Right ventricle myocardium superior (tissue), 1 donor: ENCODE measurements at regions not wholly inside any gene's neighbourhood (a gene's known extent, or its start where the extent isn't known, plus 50 kb on each side); places are given as distances from the start of the nearest gene placed in this dataset.
"Not testable (repeated sequence)": the region's sequence is repeated elsewhere in the genome, so short reads cannot be mapped to it uniquely, and the experiment has no call there.

ENCODE experiments used
- ATAC-seq: fragments of 200-7000 bp; cut with Tn5 transposase; one replicate; pipeline ENCODE4 v1.9.1; 2020; ENCODE audit warnings: mild to moderate bottlenecking; ENCODE audit not compliant: poor library complexity
- DNase-seq: peaks from one replicate; pipeline ENCODE4 v3.0.0-alpha.2; 2020
- intact Hi-C: fragments of 100-400 bp; cut with DNase I; formaldehyde crosslinking; loops from one replicate; pipeline ENCODE4 v1.11.2; 2022
- donor health status: DM: no; HTN: yes; CAD: no; lungs with severe emphysema.

DNA sequence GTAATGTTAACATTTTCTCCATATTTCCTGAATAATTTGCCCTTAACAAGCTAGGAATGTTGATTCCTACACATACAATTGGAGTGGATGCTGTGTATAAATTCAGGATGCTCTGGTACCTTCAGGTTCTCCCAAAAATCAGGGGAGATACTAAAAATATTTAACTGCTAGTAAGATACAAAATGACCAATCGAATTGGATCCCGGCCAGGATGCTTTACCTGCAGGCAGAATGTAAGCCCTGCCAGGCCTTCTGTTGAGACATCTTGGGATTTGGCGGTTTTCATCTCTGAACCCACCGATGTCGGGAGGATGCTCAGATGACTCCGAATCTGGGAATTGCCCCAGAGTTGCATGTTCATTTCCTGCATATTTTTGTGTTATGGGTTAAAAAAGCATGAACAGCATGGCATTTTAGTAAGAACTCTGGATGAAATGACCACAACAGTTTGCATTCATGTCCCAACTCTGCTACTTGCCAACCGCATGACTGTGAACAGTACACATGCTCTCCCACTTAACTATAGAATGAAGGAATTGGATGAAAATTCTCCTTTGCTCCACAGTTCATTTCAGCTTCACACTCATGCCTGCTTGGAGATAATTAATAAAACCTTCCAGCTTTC, 241.4 kb upstream of the TBL1XR1 start:
- intact Hi-C loops, result no loop called here
- DNase-seq (no peak), ATAC-seq (no peak)

- ATAC-seq, result no peak
- DNase-seq, result no peak
- intact Hi-C loops, result no loop called here
These were observed 242.5 kb upstream of the TBL1XR1 start for GRCh38 chr3:177439694-177440269.

GRCh38 chr3:177440456-177441104, 243.3 kb upstream of the TBL1XR1 start:
- intact Hi-C loops, result no loop called here
- no peak for ATAC-seq
- DNase-seq, result no peak

- no peak for DNase-seq
- ATAC-seq, result no peak
- intact Hi-C loops, result no loop called here
These were observed 244.1 kb upstream of the TBL1XR1 start for GRCh38 chr3:177441276-177441812.

DNA sequence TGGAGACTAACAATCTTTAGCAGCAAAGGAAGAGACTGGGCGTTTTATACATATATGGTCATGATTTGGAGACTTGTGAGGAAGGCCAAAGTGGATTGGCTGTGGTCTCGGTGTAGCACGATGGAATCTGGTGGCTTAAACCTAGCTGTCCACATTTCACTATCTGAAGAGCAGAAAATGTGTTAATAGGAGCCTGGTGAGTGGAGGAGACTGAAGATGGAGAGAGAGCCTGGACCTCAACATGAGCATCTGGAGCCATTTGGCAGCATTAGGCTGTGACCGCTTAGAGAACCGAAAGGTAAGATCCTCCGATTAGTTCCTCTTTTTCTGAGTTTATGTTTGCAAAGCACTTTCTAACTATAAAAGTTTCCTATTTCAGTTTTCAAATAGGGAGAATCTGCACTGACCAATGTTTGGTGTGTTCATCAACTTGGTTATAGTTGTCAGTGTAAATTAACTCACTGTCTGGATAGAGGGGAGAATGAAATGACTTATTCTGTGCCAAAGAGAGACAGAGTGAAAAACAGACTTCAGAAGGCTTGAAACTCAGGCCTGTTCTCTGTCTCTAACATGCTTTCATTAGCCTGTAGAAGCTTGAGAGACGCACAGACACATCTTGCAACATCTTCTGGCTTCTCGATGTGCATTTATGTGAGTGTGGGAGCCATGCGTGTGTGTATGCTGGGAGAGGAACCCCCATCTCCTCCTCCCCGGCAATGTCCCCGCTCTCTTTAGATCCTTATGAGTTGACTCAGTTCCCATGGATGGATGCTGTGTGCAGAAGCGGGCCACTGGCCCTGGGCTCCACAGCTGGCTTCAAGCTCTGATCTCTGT, 244.7 kb upstream of the TBL1XR1 start:
- no peak for DNase-seq
- ATAC-seq, result no peak

DNA sequence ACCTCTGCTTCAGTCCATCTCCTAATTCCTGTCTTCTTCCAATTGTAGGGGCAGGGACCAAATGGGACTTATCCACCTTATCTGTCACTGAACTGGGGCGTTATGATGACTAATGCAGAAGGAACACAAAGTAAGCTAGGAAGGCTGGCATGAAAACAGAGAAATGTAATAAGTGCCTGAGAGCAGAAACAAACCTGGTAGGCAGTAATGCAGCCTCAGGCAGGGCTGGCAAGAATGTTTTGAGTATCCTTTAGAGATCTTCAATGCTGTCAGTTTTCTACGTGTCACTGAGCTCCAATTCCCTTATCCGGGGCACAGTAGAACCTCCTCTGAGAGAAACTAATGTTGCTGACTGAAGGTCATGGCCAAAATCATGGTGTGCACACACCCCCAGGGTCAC, 246.2 kb upstream of the TBL1XR1 start:
- DNase-seq (no peak), ATAC-seq (peak; percentile 71)
- intact Hi-C loops, result no loop called here

More for the DNA sequence above, 244.7 kb upstream of the TBL1XR1 start:
- intact Hi-C loops, result no loop called here

GRCh38 chr3:177444696-177445095, 247.4 kb upstream of the TBL1XR1 start:
- intact Hi-C loops, result no loop called here
- DNase-seq (no peak), ATAC-seq (no peak)

GRCh38 chr3:177445549-177445948, 248.3 kb upstream of the TBL1XR1 start:
- ATAC-seq (no peak), DNase-seq (no peak)
- intact Hi-C loops, result no loop called here

GRCh38 chr3:177446165-177446601, 248.9 kb upstream of the TBL1XR1 start:
- intact Hi-C loops, result no loop called here
- ATAC-seq, result no peak

GRCh38 chr3:177447938-177448337, 250.7 kb upstream of the TBL1XR1 start:
- DNase-seq (no peak), ATAC-seq (no peak)
- intact Hi-C loops, result no loop called here

More at GRCh38 chr3:177446165-177446601, 248.9 kb upstream of the TBL1XR1 start:
- DNase-seq, result no peak

- no peak for DNase-seq
- intact Hi-C loops, result no loop called here
- no peak for ATAC-seq
These were observed 251.7 kb upstream of the TBL1XR1 start for GRCh38 chr3:177448987-177449359.

GRCh38 chr3:177449360-177450006, 252.2 kb upstream of the TBL1XR1 start:
- intact Hi-C loops, result no loop called here
- ATAC-seq, result no peak
- DNase-seq, result no peak

DNA sequence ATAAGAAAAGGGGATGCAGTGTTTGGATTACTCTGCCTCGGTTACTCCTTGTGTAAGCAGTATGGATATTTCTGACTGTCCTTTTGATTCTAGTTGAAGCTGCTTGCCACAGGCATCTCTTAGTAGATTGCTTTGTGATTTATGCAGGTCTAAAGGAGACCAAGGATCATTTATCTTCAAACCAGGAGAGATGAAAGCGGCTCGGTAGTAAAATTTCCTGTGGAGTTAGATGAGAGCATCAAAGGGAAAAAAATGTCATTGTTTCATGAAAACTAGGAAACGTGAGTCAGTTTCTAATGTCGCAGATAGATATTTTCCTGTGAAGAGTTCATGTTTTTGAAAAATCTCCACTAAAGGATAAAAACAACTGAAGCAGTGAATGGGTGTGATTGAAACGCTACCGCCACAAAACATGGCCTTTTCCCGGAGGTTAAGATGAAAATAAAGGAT, 254.0 kb upstream of the TBL1XR1 start:
- ATAC-seq, result no peak
- intact Hi-C loops, result no loop called here
- DNase-seq, result no peak

DNA sequence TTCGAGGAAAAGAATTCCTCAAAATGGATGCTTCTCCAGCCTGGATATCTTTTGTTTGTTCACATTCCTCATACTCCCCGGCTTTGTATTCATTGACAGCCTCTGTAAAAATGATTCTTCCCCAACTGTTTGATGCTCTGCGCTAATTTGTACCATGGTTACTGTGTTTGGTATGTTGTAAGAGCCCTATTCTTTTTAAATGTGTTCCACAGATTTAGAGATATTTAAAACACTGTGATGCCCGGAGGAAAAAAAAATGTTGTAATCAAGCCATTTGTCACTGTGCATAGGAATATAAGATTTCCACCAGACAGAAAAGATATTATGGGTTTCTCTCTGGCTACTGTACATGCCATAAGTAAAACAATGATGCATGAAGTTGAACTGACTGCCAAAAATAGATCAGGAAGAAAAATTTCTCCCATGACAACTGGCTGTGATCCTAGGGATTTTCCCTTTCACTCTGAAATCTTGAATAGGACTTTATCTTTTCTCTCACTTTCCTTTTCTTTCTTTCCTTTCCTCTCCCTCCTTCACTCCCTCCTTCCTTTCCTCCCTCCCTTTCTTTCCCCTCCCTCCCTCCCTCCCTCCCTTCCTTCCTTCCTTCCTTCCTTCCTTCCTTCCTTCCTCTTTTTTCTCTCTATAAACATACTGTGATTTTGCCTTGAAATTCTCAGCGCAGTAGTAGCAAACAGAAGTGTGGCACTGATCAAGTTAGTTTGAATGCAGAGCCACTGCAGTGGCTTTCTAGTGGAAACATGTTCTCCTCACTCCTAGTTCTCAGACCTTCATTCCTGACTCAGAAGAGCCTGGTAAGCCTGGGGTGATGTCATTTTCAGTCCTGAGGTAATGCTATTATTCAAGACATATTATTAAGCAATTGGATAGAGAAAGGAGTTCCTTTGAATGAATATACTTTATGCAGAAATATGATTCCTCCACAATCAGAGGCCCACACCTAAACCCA, 254.9 kb upstream of the TBL1XR1 start:
- intact Hi-C loops, result no loop called here
- ATAC-seq, result peak; percentile 51
- no peak for DNase-seq

- intact Hi-C loops, result no loop called here
- no peak for DNase-seq
- ATAC-seq, result no peak
These were observed 255.7 kb upstream of the TBL1XR1 start for GRCh38 chr3:177452831-177453450.

DNA sequence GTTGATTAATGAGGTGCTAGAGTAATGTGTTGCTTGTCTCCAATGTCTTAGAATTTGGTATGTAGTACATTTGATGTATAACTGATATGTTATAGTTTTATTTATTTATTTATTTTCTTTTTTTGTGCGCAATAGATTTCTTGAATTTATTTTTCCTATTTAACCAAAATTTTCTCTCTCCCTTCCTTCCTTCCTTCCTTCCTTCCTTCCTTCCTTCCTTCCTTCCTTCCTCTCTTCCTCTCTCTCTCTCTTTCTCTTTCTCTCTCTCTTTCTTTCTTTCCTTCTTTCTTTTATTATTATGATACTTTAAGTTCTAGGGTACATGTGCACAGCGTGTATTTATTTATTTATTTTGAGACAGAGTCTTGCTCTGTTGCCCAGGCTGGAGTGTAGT, 256.2 kb upstream of the TBL1XR1 start:
- intact Hi-C loops, result no loop called here
- DNase-seq (no peak), ATAC-seq (no peak)

- ATAC-seq, DNase-seq, intact Hi-C loops: not testable (repeated sequence)
These were observed 259.9 kb upstream of the TBL1XR1 start for GRCh38 chr3:177457204-177457603.
